Fibroblast of skin of abdomen (primary cell): ENCODE measurements at regions not wholly inside any gene's neighbourhood (a gene's known extent, or its start where the extent isn't known, plus 50 kb on each side); places are given as distances from the start of the nearest gene placed in this dataset.

Source experiments
- DNase-seq: peaks from one replicate; pipeline ENCODE4 v3.0.0-alpha.2; 2013

DNA sequence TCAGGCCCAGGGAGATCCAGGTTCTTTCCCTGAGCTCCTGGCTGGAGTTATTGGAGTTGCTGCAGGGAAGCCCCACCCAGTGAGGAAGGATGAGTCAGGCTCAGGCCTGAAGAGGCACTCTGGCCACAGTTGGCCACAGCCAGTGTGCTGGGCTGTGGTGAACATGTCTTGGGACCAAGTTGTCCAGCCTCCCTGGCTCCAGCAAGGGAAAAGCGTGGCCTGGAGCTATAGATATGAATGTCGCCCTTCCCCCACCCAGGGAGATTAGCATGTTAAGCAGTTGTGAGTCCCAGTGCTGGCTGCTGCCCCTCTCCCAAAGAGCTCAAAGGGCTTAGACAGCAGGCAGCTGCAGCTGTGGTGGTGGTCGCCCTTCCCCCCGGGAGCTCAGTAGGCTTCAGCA lies 963.2 kb downstream of the ROBO2 start:
- no peak for DNase-seq

DNA sequence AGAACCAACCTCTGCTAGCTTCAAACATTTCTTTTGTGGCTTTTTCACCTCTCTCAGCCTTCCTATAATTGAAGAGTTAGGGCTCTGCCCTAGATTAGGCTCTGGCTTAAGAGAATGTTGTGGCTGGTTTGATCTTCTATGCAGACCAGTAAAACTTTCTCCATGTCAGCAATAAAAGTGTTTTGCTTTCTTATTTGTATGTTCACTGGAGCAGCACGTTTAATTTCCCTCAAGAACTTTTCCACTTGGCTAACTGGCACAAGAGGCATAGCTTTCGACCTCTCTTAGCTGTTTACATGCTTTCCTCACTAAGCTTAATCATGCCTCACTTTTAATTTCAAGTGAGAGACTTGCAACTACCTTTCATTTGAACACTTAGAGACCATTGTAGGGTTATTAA lies 964.7 kb downstream of the ROBO2 start:
- no peak for DNase-seq

DNA sequence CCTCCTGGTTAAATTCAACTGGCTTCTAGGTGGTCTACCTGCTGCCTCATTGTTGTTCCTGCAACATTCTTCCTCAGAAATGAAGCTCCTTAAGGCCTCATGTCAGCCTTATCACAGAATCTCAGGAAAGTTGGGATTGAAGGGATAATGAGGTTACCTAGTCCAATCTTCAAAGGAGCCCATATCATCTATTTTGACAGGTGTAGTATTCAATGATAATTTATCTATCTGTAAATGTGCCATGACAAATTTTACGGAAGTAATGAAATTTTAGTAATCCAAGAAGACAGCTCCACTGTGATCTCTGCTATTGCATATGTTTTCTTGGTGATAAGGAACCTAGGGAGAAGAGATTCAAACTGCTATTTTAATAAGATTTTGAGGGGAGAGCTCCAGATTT lies 973.8 kb downstream of the ROBO2 start:
- no peak for DNase-seq

DNA sequence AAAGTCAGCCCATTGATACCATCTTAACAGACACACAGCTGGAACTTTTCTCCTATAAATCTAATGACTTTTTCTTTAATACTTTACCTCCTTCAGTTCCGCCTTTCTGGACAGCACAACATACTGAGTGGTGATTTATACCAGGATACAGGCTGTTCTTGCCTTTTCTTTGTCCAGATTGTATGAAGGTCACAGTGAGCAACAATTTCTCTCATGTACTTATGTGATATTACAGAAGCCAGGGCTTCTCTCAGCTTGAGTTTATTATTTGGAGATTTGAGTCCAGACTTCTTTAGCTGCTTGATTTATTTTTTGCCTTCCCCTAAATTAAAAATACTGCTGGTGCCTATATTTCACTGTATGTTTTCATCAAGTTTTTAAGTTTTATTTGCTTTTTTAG lies 976.0 kb downstream of the ROBO2 start:
- DNase-seq = no peak

DNA sequence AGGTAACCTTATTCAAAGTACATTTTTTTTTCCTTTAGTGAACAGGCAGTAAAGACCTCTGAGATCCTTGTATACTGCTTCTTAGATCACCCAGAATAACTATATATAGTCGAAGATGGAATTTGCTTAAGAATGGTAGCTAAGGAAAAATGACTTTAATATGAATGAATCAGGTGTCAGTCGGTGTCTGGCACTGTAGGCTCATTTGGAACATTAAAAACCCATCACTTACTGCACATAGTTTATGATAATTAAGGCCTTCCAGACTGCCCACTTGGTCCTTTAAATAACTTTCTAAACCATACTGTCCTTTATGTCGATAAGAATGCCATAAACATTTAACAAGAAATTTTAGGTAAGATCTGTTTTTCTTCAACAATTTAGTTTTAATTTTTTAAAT lies 981.8 kb downstream of the ROBO2 start:
- no peak for DNase-seq

DNA sequence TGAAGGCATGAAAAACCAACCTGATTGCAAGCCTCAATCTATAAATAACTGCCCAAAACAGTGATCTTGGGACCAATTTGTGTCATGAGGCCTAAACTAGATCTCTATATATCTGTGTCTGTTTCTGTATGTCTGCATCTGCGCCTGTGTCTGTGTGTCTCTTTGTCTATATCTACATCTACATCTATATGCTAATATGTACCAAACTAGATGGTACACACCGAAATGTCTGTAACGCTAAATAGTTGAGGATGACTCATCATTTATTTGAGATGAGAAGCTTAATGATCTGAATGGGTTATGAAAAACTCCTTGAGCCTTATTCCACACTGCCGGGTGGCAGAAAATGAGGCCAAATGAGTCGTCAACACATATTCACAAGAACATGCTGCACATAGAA lies 982.3 kb downstream of the ROBO2 start:
- DNase-seq = no peak

DNA sequence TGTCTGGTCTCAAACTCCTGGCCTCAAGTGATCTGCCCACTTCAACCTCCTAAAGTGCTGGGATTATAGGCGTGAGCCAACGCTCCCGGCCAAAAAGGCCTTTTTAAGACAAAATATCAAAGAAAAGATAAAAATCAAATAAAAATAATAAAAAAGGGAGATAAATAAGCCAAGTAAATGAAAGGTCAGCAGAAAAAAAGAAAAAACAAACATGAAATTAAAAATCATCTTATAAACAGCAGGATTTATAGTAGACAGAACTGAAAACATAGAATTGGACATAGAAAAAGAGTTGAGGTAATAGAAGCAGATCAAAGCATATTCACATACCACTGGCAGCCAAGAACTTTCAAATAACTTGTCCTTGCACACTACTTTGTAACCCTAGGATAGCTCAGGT lies 983.4 kb downstream of the ROBO2 start:
- no peak for DNase-seq

DNA sequence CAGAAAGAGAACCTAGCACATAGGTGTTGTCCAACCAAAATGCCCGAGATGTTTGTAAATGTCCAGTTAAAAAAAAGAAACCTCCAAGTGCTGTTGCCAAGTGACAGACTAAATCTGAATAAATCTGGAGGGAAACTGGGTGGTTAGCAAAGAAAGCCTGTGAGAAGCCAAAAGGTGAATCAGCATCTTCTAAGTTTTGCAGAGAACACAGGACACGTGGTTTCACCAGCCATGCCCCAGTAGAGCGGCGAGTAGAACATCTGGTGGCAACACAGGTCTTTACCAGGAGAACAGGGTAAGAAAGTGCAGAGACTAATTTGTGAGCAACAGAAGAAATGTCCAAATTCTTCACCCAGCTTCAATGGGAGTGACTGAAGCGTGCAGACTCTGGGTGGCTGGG lies 986.0 kb downstream of the ROBO2 start:
- DNase-seq = no peak

DNA sequence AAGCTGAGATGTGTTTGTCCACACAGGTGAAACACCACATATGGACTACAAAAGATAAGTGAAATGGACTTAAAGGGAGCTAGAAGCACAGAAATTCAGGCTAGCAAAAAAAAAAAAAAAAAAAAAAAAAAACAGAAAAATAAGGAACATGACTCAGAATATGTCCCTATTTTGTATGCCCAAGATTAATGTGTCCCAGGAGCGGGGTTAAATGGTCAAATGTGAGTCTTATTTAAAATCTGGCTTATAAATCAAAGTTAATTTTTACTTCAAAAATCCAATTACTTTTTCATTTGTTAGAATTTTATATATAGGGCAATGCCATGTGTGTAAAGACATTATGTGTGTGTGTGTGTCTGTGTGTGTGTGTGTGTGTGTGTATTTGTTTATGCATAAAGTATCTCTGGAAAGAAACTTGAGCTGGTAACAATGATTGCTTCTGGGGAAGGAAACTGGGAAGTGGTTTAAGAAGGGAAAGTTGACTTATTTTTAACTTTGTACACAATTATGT lies 986.5 kb downstream of the ROBO2 start:
- DNase-seq = no peak

DNA sequence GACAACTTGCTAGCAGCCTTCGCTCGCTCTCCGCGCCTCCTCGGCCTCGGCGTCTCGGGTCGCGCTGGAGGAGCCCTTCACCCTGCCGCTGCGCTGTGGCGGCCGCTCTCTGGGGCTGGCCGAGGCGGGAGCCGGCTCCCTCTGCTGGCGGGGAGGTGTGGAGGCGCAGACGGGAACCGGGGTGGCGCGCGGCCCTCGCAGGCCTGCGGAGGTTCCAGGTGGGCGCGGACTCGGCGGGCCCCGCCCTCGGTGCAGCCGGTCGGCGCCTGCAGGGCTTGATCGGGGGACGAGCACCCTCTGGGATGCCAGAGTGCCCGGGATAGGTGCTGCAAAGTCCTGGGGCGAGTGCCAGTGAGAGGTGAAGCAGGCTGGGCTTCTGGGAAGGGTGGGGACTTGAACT lies 989.9 kb downstream of the ROBO2 start:
- no peak for DNase-seq

DNA sequence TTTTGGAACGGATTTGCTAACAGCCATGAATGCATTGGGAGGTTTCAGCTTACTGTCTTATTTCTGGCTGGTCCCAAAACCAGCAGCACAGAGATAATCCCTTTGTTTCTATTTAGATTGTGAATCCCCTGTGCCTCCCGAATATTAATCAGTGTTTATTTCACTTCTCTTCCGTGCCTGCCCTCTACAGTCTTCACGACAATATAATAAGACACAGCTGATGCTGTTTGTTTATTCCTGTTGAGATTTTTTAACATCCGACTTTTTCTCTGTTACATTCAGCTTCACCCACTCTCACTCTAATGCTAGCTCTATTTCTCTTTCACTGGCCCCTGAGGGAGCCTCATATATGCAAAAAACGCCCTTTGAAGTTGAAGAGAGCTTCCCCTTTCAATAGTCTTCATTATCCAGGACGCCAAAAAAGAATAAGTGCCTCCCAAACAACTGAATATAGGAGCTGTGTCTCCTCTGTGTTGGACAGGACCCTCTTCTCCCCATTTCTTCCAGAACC lies 995.3 kb downstream of the ROBO2 start:
- no peak for DNase-seq

DNA sequence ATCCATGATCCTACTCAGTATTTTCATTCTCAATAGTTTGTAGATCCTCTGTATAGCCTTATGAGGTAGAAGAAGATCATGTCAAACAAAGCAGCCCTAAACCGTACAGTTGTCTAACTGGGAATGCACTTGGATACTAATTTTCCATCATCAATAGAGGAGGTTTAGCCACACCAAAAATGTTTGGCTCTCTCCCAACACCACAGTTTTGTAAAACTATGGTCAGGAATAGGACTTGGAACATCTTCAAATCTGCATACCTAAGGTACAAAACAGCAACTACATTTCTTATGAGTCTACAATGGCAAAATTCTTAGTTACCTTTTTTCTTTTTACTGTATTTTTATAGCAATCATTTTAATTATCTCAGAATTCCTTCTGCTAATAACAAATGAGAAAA lies 1001.6 kb downstream of the ROBO2 start:
- peak; percentile 67 for DNase-seq

DNA sequence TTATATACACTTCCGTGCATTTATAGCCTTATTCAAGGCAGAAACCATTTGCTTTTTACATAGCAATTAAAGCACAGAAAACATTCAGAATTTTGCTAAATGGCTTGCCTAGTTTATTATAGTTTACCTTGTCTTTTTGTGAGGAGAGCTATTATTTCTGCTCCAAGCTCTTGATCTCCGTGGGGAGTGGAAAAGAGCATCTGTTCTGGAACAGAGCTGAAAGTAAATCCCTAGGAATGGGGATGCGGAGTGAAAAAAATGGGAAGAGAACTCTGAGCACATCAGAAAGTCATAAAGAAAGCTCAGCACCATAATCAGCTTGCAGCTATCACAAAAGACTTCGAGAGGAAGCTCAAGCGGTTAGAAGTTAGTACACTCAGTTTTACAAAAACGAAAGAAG lies 1006.7 kb downstream of the ROBO2 start:
- DNase-seq = no peak

DNA sequence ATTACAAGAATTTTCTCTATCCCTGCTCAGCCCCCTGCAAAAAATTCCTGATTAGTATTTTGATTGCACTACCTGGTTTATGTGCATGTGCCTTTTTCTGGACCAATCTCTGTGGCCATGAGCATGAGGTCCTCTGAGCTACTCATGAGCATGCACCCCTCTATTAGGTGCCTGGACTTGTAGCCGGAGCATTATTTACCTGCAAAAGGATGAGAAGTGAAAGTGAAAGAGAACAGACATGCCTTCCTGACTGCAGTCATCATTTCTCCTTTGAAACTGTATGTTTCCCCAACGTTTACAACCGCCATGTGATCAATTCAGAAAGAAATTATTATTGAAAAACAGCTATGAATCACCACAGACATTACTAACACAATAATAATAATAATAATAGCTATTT lies 1008.8 kb downstream of the ROBO2 start:
- DNase-seq = no peak

DNA sequence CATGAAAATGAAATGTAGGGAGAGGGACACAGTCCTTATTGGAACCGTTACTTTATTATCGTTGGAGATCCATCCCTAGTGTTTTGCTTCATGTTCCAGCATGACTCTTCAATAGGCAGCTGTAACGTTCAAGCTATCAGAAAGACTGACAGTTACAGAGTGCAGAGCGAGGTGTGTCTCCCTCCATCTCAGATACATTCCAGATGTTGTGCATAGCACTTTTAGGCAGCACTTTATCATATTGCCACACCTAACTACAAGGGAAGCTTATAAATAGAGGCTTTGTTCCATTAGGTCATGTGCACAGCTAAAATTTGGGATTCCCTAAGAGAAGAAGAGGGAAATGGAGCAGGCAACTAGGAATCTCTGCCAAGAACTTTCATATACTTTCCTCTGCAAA lies 1009.6 kb downstream of the ROBO2 start:
- no peak for DNase-seq

DNA sequence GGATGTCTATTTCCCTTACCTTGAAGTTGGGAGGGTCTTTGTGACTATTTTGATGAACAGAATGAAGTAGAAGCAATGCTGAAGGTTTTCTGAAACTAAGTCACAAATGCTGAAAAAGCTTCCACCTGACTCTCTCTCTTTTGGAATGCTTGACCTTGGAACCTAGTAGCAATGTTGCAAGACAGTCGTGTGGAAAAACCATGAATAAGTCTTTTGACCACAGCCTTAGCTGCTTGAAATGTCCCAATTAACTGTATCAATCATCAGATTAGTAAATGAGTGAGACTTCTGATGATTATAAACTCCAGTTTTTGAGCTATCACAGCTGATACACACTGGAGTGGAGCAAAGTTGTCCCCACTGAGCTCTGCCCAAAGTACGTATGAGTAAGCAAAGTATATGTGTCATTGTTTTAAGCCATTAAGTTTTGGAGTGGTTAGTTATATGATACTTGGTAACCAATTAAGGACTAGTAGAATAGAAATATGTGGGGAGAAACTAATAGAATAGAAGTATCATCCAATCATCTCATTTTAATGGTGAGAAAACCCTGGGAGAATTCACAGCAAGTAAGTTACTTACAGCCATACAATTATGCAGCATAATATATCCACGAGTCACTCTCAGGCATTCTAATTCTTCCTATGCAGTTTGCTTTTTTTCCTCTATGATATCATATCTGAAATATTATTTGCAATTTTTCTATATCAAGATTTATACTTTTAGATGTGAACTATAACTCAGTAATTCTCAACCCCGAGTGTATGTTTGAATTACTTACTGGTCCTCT lies 1010.6 kb downstream of the ROBO2 start:
- DNase-seq = peak; percentile 62

DNA sequence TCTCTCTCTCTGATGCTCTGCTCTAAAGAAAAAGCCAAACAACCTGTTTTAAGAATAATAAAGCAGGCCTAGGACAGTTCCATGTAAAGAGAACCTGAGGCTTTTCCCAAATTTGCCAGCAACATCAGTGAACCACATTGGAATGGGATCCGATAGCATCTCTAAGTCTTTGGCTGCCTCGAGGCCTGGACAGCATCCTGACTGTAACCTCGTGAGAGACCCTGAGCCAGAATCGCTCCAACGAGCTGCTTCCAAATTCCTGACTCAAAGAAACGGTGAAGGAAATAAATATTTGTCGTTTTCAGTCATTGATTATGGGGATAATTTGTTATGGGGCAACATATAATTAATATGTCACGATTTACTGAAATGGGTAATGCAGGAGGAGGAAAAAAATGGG lies 1012.8 kb downstream of the ROBO2 start:
- DNase-seq = no peak

DNA sequence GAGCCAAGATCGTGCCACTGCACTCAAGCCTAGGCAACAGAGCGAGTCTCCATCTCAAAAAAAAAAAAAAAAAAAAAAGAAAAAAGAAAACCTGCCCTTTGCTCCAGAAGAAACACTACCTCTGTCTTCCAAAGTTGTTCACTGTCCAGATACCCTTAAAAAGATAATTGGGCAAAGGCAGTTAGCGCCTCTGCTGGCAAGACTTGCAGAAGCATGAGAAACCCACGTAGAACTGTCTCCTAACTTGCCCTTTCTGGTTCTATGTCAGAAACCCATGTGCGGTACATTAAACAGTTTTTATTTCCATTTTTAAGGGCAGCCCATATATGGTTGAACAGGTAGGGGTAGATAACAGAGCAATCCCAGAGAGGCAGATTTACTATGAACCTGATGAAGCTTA lies 1026.4 kb downstream of the ROBO2 start:
- DNase-seq = no peak

DNA sequence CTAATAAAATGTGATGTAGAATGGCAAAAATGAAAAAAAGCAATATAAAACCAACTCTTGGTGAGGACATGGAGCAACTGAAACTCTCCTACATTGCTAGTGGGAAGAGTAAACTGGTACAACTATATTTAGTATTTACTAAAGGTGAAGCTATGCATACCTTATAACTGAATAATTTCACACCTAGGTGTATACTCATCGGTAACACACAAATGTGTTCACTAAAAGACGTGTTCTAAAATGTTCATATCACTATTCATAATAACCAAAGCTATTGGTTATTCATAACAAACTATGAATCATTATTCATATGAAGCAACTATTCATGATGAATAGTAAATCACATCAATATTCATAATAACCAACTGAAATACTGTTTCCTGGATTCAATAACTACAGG lies 1030.3 kb downstream of the ROBO2 start:
- no peak for DNase-seq

DNA sequence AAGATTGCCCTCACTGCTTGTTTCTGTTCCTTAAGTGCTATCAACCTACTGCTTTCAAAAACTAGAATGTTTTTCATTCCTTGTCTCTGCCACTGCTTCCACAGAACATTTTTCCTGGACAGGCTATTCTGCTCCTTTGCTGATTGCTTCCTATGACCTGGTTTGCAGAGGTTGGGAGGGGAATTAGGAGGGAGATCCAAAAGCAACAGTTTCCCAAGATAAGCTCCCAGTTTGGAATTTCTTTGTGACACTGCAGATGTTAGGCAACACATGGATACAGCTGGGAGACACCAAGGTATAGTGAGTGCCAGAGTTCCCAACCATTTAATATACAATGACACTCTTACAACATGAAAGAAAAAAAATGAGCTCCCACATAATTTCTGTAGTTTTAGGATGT lies 1036.5 kb downstream of the ROBO2 start:
- no peak for DNase-seq

DNA sequence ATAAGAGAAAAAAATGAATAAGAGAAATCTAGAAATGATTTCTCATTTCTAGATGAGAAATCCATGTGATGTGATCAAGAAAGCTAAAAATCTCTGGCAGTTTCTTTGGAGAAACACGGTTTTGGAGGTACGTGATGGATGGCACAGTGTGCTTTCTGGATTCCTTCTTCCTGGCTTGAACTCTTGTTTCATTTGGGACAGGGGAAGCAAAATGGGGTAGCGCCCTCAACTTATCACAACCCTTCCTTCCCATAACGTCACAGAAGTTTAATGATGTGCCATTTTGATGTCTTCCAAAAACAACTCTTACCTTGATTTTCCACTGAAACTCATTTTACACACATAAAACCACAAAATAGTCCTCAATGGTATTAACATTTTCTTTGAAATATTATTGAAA lies 1037.3 kb downstream of the ROBO2 start:
- no peak for DNase-seq

DNA sequence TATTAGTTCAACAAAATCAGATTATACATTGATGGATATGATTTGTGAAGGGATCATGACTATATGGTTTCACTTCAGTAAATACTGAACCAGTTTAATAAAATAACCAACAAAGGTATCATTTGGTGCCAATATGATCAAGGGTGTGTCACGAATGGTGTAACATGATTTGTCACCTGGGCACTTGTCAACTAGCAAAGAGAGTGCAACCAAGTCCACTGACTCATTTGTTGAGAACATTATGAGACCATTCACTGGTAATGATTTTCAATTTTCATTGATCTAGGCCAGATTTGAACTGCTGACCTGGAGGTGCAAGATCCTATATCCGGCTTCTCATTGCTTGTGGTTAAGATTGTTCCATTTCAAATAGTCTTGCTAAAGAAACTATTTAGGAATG lies 1037.9 kb downstream of the ROBO2 start:
- no peak for DNase-seq

DNA sequence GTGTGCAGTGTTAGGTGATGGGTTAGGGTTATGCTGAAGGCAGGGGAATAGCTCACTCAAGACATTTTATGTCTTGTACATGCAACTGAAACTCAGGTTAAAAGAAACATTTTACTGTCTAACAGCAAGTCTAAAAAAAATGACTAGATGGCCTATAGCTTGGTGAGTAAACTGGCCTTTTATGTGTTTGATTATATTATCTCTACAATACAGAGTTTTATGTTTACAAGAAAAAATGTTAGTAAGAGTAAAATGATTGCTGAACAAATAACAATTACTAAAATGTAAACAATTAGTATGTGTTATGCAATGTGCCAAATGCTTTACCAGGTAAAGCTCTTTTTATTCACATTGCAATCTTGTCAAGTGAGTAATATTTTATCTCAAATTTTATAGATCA lies 1039.6 kb downstream of the ROBO2 start:
- DNase-seq = no peak

DNA sequence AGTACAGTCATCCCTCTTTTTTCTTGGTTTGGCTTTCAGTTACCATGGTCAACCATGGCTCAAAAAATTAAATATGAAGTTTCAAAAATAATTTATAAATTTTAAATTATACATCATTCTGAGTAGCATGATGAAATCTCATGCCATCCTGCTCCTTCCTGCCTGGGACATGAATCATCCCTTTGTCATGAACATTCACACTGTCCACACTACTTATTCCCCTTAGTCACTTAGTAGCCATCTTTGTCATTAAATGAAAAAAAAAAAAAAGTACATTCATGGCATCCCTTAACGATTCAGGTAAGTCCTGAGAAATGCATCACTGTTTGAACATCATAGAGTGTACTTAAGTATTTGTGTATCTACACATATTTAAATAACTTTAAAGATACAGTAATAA lies 1046.3 kb downstream of the ROBO2 start:
- peak; percentile 19 for DNase-seq

DNA sequence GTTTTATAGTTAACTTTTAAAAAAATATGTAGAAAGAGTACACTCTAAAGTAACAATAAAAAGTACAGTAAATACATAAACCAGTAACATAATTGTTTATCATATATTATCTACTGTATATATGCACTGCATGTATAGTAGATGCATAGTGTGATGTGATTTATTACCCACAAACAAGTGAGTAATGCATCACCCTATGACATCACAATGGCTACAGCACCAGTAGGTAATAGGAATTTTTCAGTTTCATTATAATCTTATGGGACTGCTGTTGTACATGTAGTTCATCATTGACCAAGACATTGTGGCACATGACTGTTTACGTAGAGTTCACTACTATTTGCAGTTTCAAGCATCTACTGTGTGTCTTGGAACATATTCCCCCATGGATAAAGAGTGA lies 1047.2 kb downstream of the ROBO2 start:
- no peak for DNase-seq
